SK-N-SH treated with all-trans-retinoic acid at 6 μM for 48 hours (cell line): ENCODE measurements at regions not wholly inside any gene's neighbourhood (a gene's known extent, or its start where the extent isn't known, plus 50 kb on each side); places are given as distances from the start of the nearest gene placed in this dataset.

Source experiments
- CSDC2 ChIP-seq: fragments of 250-450 bp; sonication (Bioruptor Pico); IDR thresholded peaks from 2 replicates; pipeline ENCODE4 v1.5.0; 2020; ENCODE audit warnings: mild to moderate bottlenecking, moderate library complexity
- CSRNP3 ChIP-seq: fragments of 250-450 bp; sonication (Bioruptor Pico); IDR thresholded peaks from 2 replicates; pipeline ENCODE4 v1.5.1; 2021; ENCODE audit warnings: mild to moderate bottlenecking, moderate library complexity
- ISL1 ChIP-seq: fragments of 250-450 bp; sonication (Bioruptor Pico); IDR thresholded peaks from 2 replicates; pipeline ENCODE4 v2.1.2; 2022; ENCODE audit warnings: mild to moderate bottlenecking, moderate library complexity
- TCF4 ChIP-seq: fragments of 250-450 bp; sonication (Bioruptor Pico); IDR thresholded peaks from 2 replicates; pipeline ENCODE4 v1.8.0; 2021; ENCODE audit warnings: mild to moderate bottlenecking, moderate library complexity, borderline replicate concordance
- ZFP30 ChIP-seq: fragments of 450-650 bp; formaldehyde crosslinking; IDR thresholded peaks from 2 replicates; pipeline ENCODE4 v1.5.0; 2022; ENCODE audit warnings: mild to moderate bottlenecking, moderate library complexity
- ZNF70 ChIP-seq: fragments of 450-650 bp; formaldehyde crosslinking; IDR thresholded peaks from 2 replicates; pipeline ENCODE4 v1.5.0; 2020; ENCODE audit warnings: mild to moderate bottlenecking, moderate library complexity

- TF ChIP-seq CSRNP3 (CRISPR knock-in tag) (no peak), TCF4 (CRISPR knock-in tag) (no peak), CSDC2 (CRISPR knock-in tag) (no peak), ZFP30 (CRISPR knock-in tag) (no peak), ISL1 (CRISPR knock-in tag) (no peak), ZNF70 (CRISPR knock-in tag) (no peak)
Observed at GRCh38 chr6:16061818-16062217, 67.1 kb upstream of the MYLIP start.
